WTC11 (cell line): ENCODE measurements at regions not wholly inside any gene's neighbourhood (a gene's known extent, or its start where the extent isn't known, plus 50 kb on each side); places are given as distances from the start of the nearest gene placed in this dataset.

Source experiments
- ATAC-seq: fragments of 200-7000 bp; cut with Tn5 transposase; 2 replicates; pipeline ENCODE4 v1.10.0; 2021; ENCODE audit warnings: mild to moderate bottlenecking, moderate library complexity
- CTCF ChIA-PET: fragments of 300-600 bp; sonication (Branson Sonifier 250); formaldehyde crosslinking; loops from one replicate; lab custom pipeline; 2021; ENCODE audit warnings: antibody characterized with exemption; lab: Charles Lee
- POLR2A ChIA-PET: fragments of 350-600 bp; sonication (Branson Sonifier 250); formaldehyde crosslinking; loops from one replicate; lab custom pipeline; 2021; ENCODE audit warnings: antibody characterized with exemption; lab: Charles Lee
- DNase-seq: peaks from one replicate; pipeline ENCODE4 v3.0.0; 2021; ENCODE audit warnings: low spot score
- H3K27ac Mint-ChIP-seq: 2 replicates; pipeline ENCODE4 v1.8.0; 2021; ENCODE audit warnings: mixed read lengths
- H3K27me3 Mint-ChIP-seq: 2 replicates; pipeline ENCODE4 v1.8.0; 2021; ENCODE audit warnings: low read depth, mild to moderate bottlenecking, moderate library complexity, mixed read lengths
- H3K36me3 Mint-ChIP-seq: 2 replicates; pipeline ENCODE4 v1.8.0; 2021; ENCODE audit warnings: mixed read lengths
- H3K4me1 Mint-ChIP-seq: 2 replicates; pipeline ENCODE4 v1.8.0; 2022; ENCODE audit warnings: mixed read lengths
- H3K4me3 Mint-ChIP-seq: 2 replicates; pipeline ENCODE4 v1.8.0; 2021; ENCODE audit warnings: mild to moderate bottlenecking, moderate library complexity, mixed read lengths
- H3K9me3 Mint-ChIP-seq: 2 replicates; pipeline ENCODE4 v1.8.0; 2021; ENCODE audit warnings: mixed read lengths
- ATF3 ChIP-seq: sonication (generic); formaldehyde crosslinking; conservative IDR thresholded peaks from 2 replicates; pipeline ENCODE4 v1.8.1; 2022; ENCODE audit warnings: mild to moderate bottlenecking, missing genetic modification reagents
- CBFB ChIP-seq: sonication (generic); formaldehyde crosslinking; IDR thresholded peaks from 2 replicates; pipeline ENCODE4 v1.8.1; 2022; ENCODE audit warnings: mild to moderate bottlenecking, low read depth, missing genetic modification reagents
- E2F4 ChIP-seq: sonication (generic); formaldehyde crosslinking; IDR thresholded peaks from 2 replicates; pipeline ENCODE4 v1.8.1; 2022; ENCODE audit warnings: low read depth, mild to moderate bottlenecking, moderate library complexity, missing genetic modification reagents, borderline replicate concordance
- FOXP4 ChIP-seq: sonication (generic); formaldehyde crosslinking; IDR thresholded peaks from 2 replicates; pipeline ENCODE4 v1.8.0; 2022; ENCODE audit warnings: mild to moderate bottlenecking, missing genetic modification reagents
- HMGXB4 ChIP-seq: sonication (generic); formaldehyde crosslinking; IDR thresholded peaks from 2 replicates; pipeline ENCODE4 v1.8.1; 2023; ENCODE audit warnings: mild to moderate bottlenecking, moderate library complexity, missing genetic modification reagents
- JAZF1 ChIP-seq: fragments of 250-450 bp; sonication (Bioruptor Pico); IDR thresholded peaks from 2 replicates; pipeline ENCODE4 v1.9.0; 2021; ENCODE audit warnings: moderate library complexity, mild to moderate bottlenecking, inconsistent platforms
- NR3C1 ChIP-seq: sonication (generic); formaldehyde crosslinking; conservative IDR thresholded peaks from 2 replicates; pipeline ENCODE4 v1.8.1; 2023; ENCODE audit warnings: low read depth, mild to moderate bottlenecking, missing genetic modification reagents
- OVOL2 ChIP-seq: fragments of 250-450 bp; sonication (Bioruptor Pico); IDR thresholded peaks from 2 replicates; pipeline ENCODE4 v1.9.0; 2021; ENCODE audit warnings: mild to moderate bottlenecking, borderline replicate concordance
- RELA ChIP-seq: sonication (generic); formaldehyde crosslinking; IDR thresholded peaks from 2 replicates; pipeline ENCODE4 v1.8.1; 2022; ENCODE audit warnings: missing genetic modification reagents, mild to moderate bottlenecking, borderline replicate concordance
- USF1 ChIP-seq: sonication (generic); formaldehyde crosslinking; IDR thresholded peaks from 2 replicates; pipeline ENCODE4 v1.8.0; 2022; ENCODE audit warnings: mild to moderate bottlenecking, missing genetic modification reagents
- USF2 ChIP-seq: sonication (generic); formaldehyde crosslinking; IDR thresholded peaks from 2 replicates; pipeline ENCODE4 v1.8.1; 2023; ENCODE audit warnings: mild to moderate bottlenecking, missing genetic modification reagents, moderate library complexity
- ZNF317 ChIP-seq: sonication (generic); formaldehyde crosslinking; IDR thresholded peaks from 2 replicates; pipeline ENCODE4 v1.8.1; 2023; ENCODE audit warnings: low read depth, mild to moderate bottlenecking, moderate library complexity, missing genetic modification reagents, borderline replicate concordance
- ZNF396 ChIP-seq: fragments of 250-450 bp; sonication (Bioruptor Pico); IDR thresholded peaks from 2 replicates; pipeline ENCODE4 v1.8.0; 2021; ENCODE audit warnings: mild to moderate bottlenecking, moderate library complexity, borderline replicate concordance
- ZNF416 ChIP-seq: fragments of 250-450 bp; sonication (Bioruptor Pico); IDR thresholded peaks from 2 replicates; pipeline ENCODE4 v1.9.0; 2021; ENCODE audit warnings: mild to moderate bottlenecking, inconsistent platforms
- ZNF512 ChIP-seq: sonication (generic); formaldehyde crosslinking; IDR thresholded peaks from 2 replicates; pipeline ENCODE4 v1.8.1; 2022; ENCODE audit warnings: missing genetic modification reagents, borderline replicate concordance

- no peaks in the 10 kb centered on the region for H3K9me3 Mint-ChIP-seq
- TF ChIP-seq RELA (CRISPR knock-in tag) (no peak), E2F4 (CRISPR knock-in tag) (no peak), USF1 (CRISPR knock-in tag) (no peak), ZNF396 (no peak)
- H3K27ac Mint-ChIP-seq = no peak overlapping the region
- peaks cover 10% of the 10 kb centered on the region for H3K4me1 Mint-ChIP-seq
- ATAC-seq (no peak), DNase-seq (no peak)
- H3K36me3 Mint-ChIP-seq = no peaks in the 10 kb centered on the region
- POLR2A ChIA-PET = no interaction called here
- CTCF ChIA-PET = interaction anchor here (2.0 kb wide), 1 partner anchor 9 kb away, joined by 8 read pairs; no protein-coding TSS in a partner anchor
- H3K27me3 Mint-ChIP-seq = no peaks in the 10 kb centered on the region
- no peak overlapping the region for H3K4me3 Mint-ChIP-seq
These were observed 1342.4 kb downstream of the EFNB2 start for GRCh38 chr13:105193026-105193425.

GRCh38 chr13:105184201-105184600, 1351.3 kb downstream of the EFNB2 start:
- ATAC-seq (no peak), DNase-seq (no peak)
- Mint-ChIP-seq H3K9me3 (no peaks in the 10 kb centered on the region), H3K27me3 (no peaks in the 10 kb centered on the region), H3K4me3 (no peak overlapping the region), H3K36me3 (no peaks in the 10 kb centered on the region), H3K4me1 (no peaks in the 10 kb centered on the region), H3K27ac (no peak overlapping the region)
- ChIA-PET CTCF (no interaction called here), POLR2A (no interaction called here)
- no peak for TF ChIP-seq ZNF317 (CRISPR knock-in tag)

GRCh38 chr13:105177265-105177900, 1358.1 kb downstream of the EFNB2 start:
- DNase-seq (no peak), ATAC-seq (no peak)
- TF ChIP-seq NR3C1 (CRISPR knock-in tag) (no peak), FOXP4 (CRISPR knock-in tag) (no peak), USF2 (CRISPR knock-in tag) (no peak), ZNF512 (no peak)
- CTCF ChIA-PET = no interaction called here
- Mint-ChIP-seq H3K4me3 (no peak overlapping the region), H3K27ac (no peak overlapping the region), H3K36me3 (no peaks in the 10 kb centered on the region), H3K9me3 (no peaks in the 10 kb centered on the region), H3K27me3 (no peaks in the 10 kb centered on the region), H3K4me1 (no peaks in the 10 kb centered on the region)
- POLR2A ChIA-PET = no interaction called here

GRCh38 chr13:105170438-105170837, 1365.0 kb downstream of the EFNB2 start:
- no peaks in the 10 kb centered on the region for H3K36me3 Mint-ChIP-seq
- POLR2A ChIA-PET = no interaction called here
- H3K9me3 Mint-ChIP-seq = 0 out of 2 replicates have a peak, but pooled peaks cover 7% of the 10 kb centered on the region
- no peaks in the 10 kb centered on the region for H3K27me3 Mint-ChIP-seq
- no peak for ATAC-seq
- no peak overlapping the region for H3K4me3 Mint-ChIP-seq
- DNase-seq = no peak
- H3K27ac Mint-ChIP-seq = no peak overlapping the region
- no peaks in the 10 kb centered on the region for H3K4me1 Mint-ChIP-seq
- CTCF ChIA-PET = no interaction called here
- TF ChIP-seq OVOL2 (no peak), ATF3 (no peak), ZNF416 (CRISPR knock-in tag) (no peak), JAZF1 (CRISPR knock-in tag) (no peak), ZNF317 (CRISPR knock-in tag) (no peak), CBFB (CRISPR knock-in tag) (no peak), HMGXB4 (CRISPR knock-in tag) (no peak), FOXP4 (CRISPR knock-in tag) (no peak)
